PFSK-1 (cell line): ENCODE measurements at regions not wholly inside any gene's neighbourhood (a gene's known extent, or its start where the extent isn't known, plus 50 kb on each side); places are given as distances from the start of the nearest gene placed in this dataset.
A peak's percentile ranks its signal among the peaks of the same experiment; 100 is the strongest.

Experiments
- FOXP2 ChIP-seq: optimal IDR thresholded peaks from 2 replicates; pipeline ENCODE3; 2011; ENCODE audit warnings: borderline replicate concordance, control low read depth, inconsistent platforms; ENCODE audit not compliant: insufficient read depth; ENCODE audit errors: extremely low read length, extremely low read depth
- POLR2AphosphoS5 ChIP-seq: IDR thresholded peaks from 2 replicates; pipeline ENCODE4 v1.6.1; 2012; ENCODE audit warnings: low read depth, mild to moderate bottlenecking, control low read depth, low read length, moderate library complexity
- SIN3A ChIP-seq: IDR thresholded peaks from 2 replicates; pipeline ENCODE4 v1.6.1; 2012; ENCODE audit warnings: mild to moderate bottlenecking, low read length, moderate library complexity, borderline replicate concordance; ENCODE audit not compliant: insufficient read depth
- TAF1 ChIP-seq: IDR thresholded peaks from 2 replicates; pipeline ENCODE4 v1.6.1; 2012; ENCODE audit warnings: low read length, control low read depth, borderline replicate concordance; ENCODE audit not compliant: insufficient read depth
- TF ChIP-seq, protein P1 (sequence below), 2 experiments: IDR thresholded peaks; 2 replicates each; pipeline versions ENCODE4 v1.6.1 to v1.8.0; 2011 to 2012; ENCODE audit warnings: low read depth in 2 of 2, low read length in 2 of 2, control low read depth in 1 of 2, inconsistent platforms in 1 of 2, mild to moderate bottlenecking in 1 of 2, moderate library complexity in 1 of 2; ENCODE audit not compliant: insufficient read depth in 1 of 2

- TF ChIP-seq TAF1 = no peak
- no peak for TF ChIP-seq POLR2AphosphoS5
- no peak for TF ChIP-seq FOXP2
- TF ChIP-seq, protein P1, sequence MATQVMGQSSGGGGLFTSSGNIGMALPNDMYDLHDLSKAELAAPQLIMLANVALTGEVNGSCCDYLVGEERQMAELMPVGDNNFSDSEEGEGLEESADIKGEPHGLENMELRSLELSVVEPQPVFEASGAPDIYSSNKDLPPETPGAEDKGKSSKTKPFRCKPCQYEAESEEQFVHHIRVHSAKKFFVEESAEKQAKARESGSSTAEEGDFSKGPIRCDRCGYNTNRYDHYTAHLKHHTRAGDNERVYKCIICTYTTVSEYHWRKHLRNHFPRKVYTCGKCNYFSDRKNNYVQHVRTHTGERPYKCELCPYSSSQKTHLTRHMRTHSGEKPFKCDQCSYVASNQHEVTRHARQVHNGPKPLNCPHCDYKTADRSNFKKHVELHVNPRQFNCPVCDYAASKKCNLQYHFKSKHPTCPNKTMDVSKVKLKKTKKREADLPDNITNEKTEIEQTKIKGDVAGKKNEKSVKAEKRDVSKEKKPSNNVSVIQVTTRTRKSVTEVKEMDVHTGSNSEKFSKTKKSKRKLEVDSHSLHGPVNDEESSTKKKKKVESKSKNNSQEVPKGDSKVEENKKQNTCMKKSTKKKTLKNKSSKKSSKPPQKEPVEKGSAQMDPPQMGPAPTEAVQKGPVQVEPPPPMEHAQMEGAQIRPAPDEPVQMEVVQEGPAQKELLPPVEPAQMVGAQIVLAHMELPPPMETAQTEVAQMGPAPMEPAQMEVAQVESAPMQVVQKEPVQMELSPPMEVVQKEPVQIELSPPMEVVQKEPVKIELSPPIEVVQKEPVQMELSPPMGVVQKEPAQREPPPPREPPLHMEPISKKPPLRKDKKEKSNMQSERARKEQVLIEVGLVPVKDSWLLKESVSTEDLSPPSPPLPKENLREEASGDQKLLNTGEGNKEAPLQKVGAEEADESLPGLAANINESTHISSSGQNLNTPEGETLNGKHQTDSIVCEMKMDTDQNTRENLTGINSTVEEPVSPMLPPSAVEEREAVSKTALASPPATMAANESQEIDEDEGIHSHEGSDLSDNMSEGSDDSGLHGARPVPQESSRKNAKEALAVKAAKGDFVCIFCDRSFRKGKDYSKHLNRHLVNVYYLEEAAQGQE (IDR thresholded peaks at IDR 0.05; ENCODE audit: insufficient read depth in 1 of 2, low read depth in 2 of 2, low read length in 2 of 2) = no peak
- TF ChIP-seq SIN3A = no peak
These were observed 138.9 kb upstream of the TRAM1L1 start for GRCh38 chr4:117224256-117224655.

- TF ChIP-seq SIN3A (no peak), FOXP2 (no peak), POLR2AphosphoS5 (no peak), TAF1 (no peak)
- TF ChIP-seq, protein P1 (IDR thresholded peaks at IDR 0.05; ENCODE audit: insufficient read depth in 1 of 2, low read depth in 2 of 2, low read length in 2 of 2) = no peak
These were observed 140.1 kb upstream of the TRAM1L1 start for GRCh38 chr4:117225471-117225870.

DNA sequence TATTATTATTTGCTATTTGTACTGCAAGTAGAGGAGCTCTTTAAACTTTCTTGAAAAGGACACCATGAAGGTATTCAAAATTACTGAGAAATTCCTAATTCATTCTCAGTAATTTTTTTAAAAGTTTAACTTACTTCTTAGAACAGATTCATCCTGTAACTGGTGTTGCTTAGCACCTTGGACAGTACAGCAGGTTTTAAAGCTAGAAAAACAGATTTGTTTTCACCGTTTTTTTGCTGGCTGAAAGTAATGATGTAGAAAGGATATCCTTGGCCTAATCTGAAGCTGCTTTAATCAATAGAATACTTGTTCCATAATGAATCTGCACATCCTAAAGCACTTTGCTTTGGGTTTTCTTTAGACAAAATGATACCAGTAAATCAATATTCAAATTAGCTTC, 142.5 kb upstream of the TRAM1L1 start:
- TF ChIP-seq SIN3A = no peak
- TF ChIP-seq, protein P1 (IDR thresholded peaks at IDR 0.05; ENCODE audit: insufficient read depth in 1 of 2, low read depth in 2 of 2, low read length in 2 of 2) = peak in 1 of 2 experiments; percentile 58; a peak in 1 of 4 replicates

DNA sequence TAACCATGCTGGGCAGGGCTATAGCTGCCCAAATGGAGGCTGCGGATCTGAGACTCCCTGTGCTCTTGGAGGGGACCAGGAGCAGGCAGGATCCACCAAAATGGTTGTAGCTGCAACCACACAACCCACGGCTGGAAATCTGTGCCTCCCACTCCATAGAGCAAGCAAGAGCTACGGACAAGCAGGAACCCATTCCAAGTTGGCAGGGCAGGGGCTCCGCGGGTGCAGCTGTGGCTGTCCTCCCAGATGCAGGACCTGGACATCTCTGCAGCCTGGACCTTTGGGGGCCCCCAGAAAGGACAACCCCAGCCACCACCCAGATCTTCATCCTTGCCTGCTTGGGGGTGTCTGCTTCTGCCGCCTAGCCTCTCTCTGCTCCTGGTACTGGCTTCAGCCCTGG, 154.1 kb upstream of the TRAM1L1 start:
- TF ChIP-seq SIN3A (no peak), POLR2AphosphoS5 (no peak), FOXP2 (no peak)
- TF ChIP-seq, protein P1 (IDR thresholded peaks at IDR 0.05; ENCODE audit: insufficient read depth in 1 of 2, low read depth in 2 of 2, low read length in 2 of 2) = no peak

DNA sequence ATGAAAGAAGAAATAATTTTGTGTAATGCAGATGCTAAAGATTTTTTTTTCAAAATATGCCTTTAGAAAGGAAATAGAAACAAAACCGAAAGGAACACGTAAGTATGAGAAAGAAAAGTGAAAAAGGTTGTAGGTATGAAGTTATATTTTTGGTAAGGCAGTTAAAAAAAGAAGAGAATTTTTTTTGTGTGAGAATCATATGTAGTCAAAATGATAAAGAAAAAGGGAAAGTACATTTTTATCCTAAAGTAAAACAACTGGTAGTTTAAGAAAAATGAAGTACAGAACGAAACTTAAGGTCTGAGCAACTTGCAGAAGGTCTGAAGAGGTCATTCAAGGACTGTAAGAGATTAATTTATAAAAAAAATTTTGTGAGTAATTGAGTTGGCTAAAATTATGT, 164.0 kb upstream of the TRAM1L1 start:
- TF ChIP-seq FOXP2 = no peak
- no peak for TF ChIP-seq SIN3A
- TF ChIP-seq TAF1 = no peak
- TF ChIP-seq, protein P1 (IDR thresholded peaks at IDR 0.05; ENCODE audit: insufficient read depth in 1 of 2, low read depth in 2 of 2, low read length in 2 of 2) = no peak
- TF ChIP-seq POLR2AphosphoS5 = no peak
